ENCODE measurements at regions not wholly inside any gene's neighbourhood (a gene's known extent, or its start where the extent isn't known, plus 50 kb on each side); places are given as distances from the start of the nearest gene placed in this dataset.

DNA sequence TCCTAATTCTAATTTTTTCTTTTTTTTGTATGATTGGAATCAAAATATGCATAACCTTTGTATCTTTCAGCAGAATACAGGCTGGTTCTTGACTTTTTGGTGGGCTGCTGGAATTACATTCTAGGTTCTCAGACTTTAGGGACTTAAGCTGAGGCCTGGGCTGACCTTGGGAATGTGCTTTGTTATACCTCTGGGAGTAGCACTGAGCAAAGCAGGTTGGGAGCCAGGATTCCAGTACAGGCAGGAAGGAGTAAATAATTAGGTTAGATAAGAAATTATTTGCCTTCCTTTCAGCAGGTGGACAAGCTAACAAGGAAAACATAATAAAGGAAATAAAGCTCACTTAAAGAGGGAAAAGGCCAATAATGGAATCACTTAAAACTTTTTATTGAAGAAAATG lies 49.9 kb upstream of the SLC4A4 start:
- Histone ChIP-seq H3K27ac (ENCODE audit: control insufficient read depth, insufficient read depth) (no peak overlapping the region), H3K4me1 (ENCODE audit: control insufficient read depth, insufficient read depth, low read length) (no peaks in the 10 kb centered on the region), H3K9ac (ENCODE audit: control insufficient read depth, insufficient read depth, low read length) (no peak overlapping the region), H2AFZ (ENCODE audit: control insufficient read depth, low read depth, low read length) (no peak overlapping the region), H4K20me1 (ENCODE audit: control insufficient read depth, insufficient read depth) (no peaks in the 10 kb centered on the region), H3K79me2 (ENCODE audit: control insufficient read depth, insufficient read depth, low read length) (no peaks in the 10 kb centered on the region), H3K27me3 (replicated peaks in 1 of 2; ENCODE audit: control insufficient read depth in 2 of 2, insufficient read depth in 2 of 2, low read length in 1 of 2) (no peaks in the 10 kb centered on the region), H3K9me3 (replicated peaks; ENCODE audit: control insufficient read depth, insufficient read depth, low read length) (no peaks in the 10 kb centered on the region), H3K4me3 (no peak overlapping the region), H3K4me2 (ENCODE audit: control insufficient read depth, insufficient read depth) (no peak overlapping the region), H3K36me3 (ENCODE audit: control insufficient read depth in 2 of 2, insufficient read depth in 2 of 2, low read length in 1 of 2) (no peaks in the 10 kb centered on the region)
- RAD21 ChIA-PET (ENCODE audit: unreplicated experiment) = no interaction called here
- intact Hi-C loops (cut with micrococcal nuclease; ENCODE audit: unreplicated experiment) (no loop called here), in situ Hi-C loops (cut with MboI) (no loop called here)
- SMC1A ChIA-PET (ENCODE audit: uncharacterized antibody, unreplicated experiment) = interaction anchor here (1.2 kb wide), 1 partner anchor 14 kb away, joined by 3 read pairs; no protein-coding TSS in a partner anchor
- TF ChIP-seq IRF4 (IDR thresholded peaks at IDR 0.05; ENCODE audit: low read depth, low read length) (no peak), RELA (IDR thresholded peaks at IDR 0.05; ENCODE audit: borderline replicate concordance, partially characterized antibody) (no peak), POU2F2 (IDR thresholded peaks at IDR 0.05; ENCODE audit: borderline replicate concordance, low read depth, low read length) (no peak), SMAD5 (IDR thresholded peaks at IDR 0.05; ENCODE audit: low read depth) (no peak), TAF1 (IDR thresholded peaks at IDR 0.05; ENCODE audit: borderline replicate concordance, low read depth, low read length) (no peak), POLR2AphosphoS5 (IDR thresholded peaks at IDR 0.05; ENCODE audit: low read length) (no peak), EP300 (IDR thresholded peaks at IDR 0.05; ENCODE audit: borderline replicate concordance in 1 of 2, control insufficient read depth in 1 of 2, low read depth in 2 of 2, low read length in 2 of 2) (no peak), ZZZ3 (IDR thresholded peaks at IDR 0.05; ENCODE audit: control insufficient read depth, insufficient read length, low read depth) (no peak), KAT2A (conservative IDR thresholded peaks at IDR 0.05; ENCODE audit: control insufficient read depth, low read depth, low read length) (no peak), BMI1 (IDR thresholded peaks at IDR 0.05; ENCODE audit: borderline replicate concordance) (no peak)
- TF ChIP-seq, protein P1, sequence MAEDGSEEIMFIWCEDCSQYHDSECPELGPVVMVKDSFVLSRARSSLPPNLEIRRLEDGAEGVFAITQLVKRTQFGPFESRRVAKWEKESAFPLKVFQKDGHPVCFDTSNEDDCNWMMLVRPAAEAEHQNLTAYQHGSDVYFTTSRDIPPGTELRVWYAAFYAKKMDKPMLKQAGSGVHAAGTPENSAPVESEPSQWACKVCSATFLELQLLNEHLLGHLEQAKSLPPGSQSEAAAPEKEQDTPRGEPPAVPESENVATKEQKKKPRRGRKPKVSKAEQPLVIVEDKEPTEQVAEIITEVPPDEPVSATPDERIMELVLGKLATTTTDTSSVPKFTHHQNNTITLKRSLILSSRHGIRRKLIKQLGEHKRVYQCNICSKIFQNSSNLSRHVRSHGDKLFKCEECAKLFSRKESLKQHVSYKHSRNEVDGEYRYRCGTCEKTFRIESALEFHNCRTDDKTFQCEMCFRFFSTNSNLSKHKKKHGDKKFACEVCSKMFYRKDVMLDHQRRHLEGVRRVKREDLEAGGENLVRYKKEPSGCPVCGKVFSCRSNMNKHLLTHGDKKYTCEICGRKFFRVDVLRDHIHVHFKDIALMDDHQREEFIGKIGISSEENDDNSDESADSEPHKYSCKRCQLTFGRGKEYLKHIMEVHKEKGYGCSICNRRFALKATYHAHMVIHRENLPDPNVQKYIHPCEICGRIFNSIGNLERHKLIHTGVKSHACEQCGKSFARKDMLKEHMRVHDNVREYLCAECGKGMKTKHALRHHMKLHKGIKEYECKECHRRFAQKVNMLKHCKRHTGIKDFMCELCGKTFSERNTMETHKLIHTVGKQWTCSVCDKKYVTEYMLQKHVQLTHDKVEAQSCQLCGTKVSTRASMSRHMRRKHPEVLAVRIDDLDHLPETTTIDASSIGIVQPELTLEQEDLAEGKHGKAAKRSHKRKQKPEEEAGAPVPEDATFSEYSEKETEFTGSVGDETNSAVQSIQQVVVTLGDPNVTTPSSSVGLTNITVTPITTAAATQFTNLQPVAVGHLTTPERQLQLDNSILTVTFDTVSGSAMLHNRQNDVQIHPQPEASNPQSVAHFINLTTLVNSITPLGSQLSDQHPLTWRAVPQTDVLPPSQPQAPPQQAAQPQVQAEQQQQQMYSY (CRISPR knock-in tag; IDR thresholded peaks at IDR 0.05) = no peak
- TF ChIP-seq, protein P2, sequence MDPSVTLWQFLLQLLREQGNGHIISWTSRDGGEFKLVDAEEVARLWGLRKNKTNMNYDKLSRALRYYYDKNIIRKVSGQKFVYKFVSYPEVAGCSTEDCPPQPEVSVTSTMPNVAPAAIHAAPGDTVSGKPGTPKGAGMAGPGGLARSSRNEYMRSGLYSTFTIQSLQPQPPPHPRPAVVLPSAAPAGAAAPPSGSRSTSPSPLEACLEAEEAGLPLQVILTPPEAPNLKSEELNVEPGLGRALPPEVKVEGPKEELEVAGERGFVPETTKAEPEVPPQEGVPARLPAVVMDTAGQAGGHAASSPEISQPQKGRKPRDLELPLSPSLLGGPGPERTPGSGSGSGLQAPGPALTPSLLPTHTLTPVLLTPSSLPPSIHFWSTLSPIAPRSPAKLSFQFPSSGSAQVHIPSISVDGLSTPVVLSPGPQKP (IDR thresholded peaks at IDR 0.05; ENCODE audit: low read depth, low read length) = no peak
- TF ChIP-seq, protein P3, sequence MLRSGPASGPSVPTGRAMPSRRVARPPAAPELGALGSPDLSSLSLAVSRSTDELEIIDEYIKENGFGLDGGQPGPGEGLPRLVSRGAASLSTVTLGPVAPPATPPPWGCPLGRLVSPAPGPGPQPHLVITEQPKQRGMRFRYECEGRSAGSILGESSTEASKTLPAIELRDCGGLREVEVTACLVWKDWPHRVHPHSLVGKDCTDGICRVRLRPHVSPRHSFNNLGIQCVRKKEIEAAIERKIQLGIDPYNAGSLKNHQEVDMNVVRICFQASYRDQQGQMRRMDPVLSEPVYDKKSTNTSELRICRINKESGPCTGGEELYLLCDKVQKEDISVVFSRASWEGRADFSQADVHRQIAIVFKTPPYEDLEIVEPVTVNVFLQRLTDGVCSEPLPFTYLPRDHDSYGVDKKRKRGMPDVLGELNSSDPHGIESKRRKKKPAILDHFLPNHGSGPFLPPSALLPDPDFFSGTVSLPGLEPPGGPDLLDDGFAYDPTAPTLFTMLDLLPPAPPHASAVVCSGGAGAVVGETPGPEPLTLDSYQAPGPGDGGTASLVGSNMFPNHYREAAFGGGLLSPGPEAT (IDR thresholded peaks at IDR 0.05; ENCODE audit: low read depth) = no peak
- TF ChIP-seq, protein P4, sequence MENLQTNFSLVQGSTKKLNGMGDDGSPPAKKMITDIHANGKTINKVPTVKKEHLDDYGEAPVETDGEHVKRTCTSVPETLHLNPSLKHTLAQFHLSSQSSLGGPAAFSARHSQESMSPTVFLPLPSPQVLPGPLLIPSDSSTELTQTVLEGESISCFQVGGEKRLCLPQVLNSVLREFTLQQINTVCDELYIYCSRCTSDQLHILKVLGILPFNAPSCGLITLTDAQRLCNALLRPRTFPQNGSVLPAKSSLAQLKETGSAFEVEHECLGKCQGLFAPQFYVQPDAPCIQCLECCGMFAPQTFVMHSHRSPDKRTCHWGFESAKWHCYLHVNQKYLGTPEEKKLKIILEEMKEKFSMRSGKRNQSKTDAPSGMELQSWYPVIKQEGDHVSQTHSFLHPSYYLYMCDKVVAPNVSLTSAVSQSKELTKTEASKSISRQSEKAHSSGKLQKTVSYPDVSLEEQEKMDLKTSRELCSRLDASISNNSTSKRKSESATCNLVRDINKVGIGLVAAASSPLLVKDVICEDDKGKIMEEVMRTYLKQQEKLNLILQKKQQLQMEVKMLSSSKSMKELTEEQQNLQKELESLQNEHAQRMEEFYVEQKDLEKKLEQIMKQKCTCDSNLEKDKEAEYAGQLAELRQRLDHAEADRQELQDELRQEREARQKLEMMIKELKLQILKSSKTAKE (IDR thresholded peaks at IDR 0.05; ENCODE audit: low read depth, poor library complexity, severe bottlenecking) = no peak
- TF ChIP-seq, protein P5, sequence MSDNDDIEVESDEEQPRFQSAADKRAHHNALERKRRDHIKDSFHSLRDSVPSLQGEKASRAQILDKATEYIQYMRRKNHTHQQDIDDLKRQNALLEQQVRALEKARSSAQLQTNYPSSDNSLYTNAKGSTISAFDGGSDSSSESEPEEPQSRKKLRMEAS (IDR thresholded peaks at IDR 0.05; ENCODE audit: low read depth, low read length) = no peak
- CTCF ChIA-PET = interaction anchor here (1.0 to 1.6 kb wide), 2 partner anchors 18 to 65 kb away, joined by 3 read pairs; no protein-coding TSS in a partner anchor
- DNase-seq (ENCODE audit: low read depth, low spot score) (no peak), FAIRE-seq (no peak), ATAC-seq (no peak)
- POLR2A ChIA-PET = no interaction called here
- BruUV-seq (replicated peaks) = no TSS peak
